GM23338 (cell line): ENCODE measurements at regions not wholly inside any gene's neighbourhood (a gene's known extent, or its start where the extent isn't known, plus 50 kb on each side); places are given as distances from the start of the nearest gene placed in this dataset.

Experiments
- ATAC-seq: fragments of 200-7000 bp; cut with Tn5 transposase; 3 replicates; pipeline ENCODE4 v1.9.1; 2020
- DNase-seq: peaks from one replicate; pipeline ENCODE4 v3.0.0-alpha.2; 2015; ENCODE audit warnings: low spot score
- H2AFZ ChIP-seq: fragments of 200-600 bp; sonication (generic); 2 replicates; pipeline ENCODE4 v1.8.0; 2016; ENCODE audit warnings: antibody characterized with exemption, mild to moderate bottlenecking, moderate library complexity
- H3F3A ChIP-seq: fragments of 200-600 bp; sonication (generic); replicated peaks from 2 replicates; pipeline ENCODE4 v1.8.0; 2017; ENCODE audit warnings: antibody characterized with exemption, mixed run types, low read depth
- H3K27ac ChIP-seq: fragments of 200-600 bp; sonication (generic); 2 replicates; pipeline ENCODE4 v1.6.1; 2016; ENCODE audit warnings: low read depth
- H3K27me3 ChIP-seq: fragments of 200-600 bp; sonication (generic); 2 replicates; pipeline ENCODE4 v1.8.0; 2016; ENCODE audit warnings: mild to moderate bottlenecking, mixed run types, moderate library complexity; ENCODE audit not compliant: insufficient read depth
- H3K36me3 ChIP-seq: fragments of 200-600 bp; sonication (generic); 2 replicates; pipeline ENCODE4 v1.8.0; 2016; ENCODE audit warnings: mild to moderate bottlenecking; ENCODE audit not compliant: insufficient read depth
- H3K4me1 ChIP-seq: fragments of 200-600 bp; sonication (generic); 2 replicates; pipeline ENCODE4 v1.8.0; 2016; ENCODE audit warnings: mild to moderate bottlenecking, moderate library complexity; ENCODE audit not compliant: insufficient read depth
- H3K4me2 ChIP-seq: fragments of 200-600 bp; sonication (generic); 2 replicates; pipeline ENCODE4 v1.7.1; 2017; ENCODE audit warnings: mixed run types
- H3K4me3 ChIP-seq: fragments of 200-600 bp; sonication (generic); 2 replicates; pipeline ENCODE4 v1.6.1; 2016; ENCODE audit warnings: mixed run types
- H3K79me2 ChIP-seq: fragments of 200-600 bp; sonication (generic); replicated peaks from 2 replicates; pipeline ENCODE4 v1.8.0; 2017; ENCODE audit warnings: mild to moderate bottlenecking; ENCODE audit not compliant: insufficient read depth
- H3K9me2 ChIP-seq: fragments of 200-600 bp; sonication (generic); 2 replicates; pipeline ENCODE4 v1.8.0; 2017; ENCODE audit not compliant: insufficient read depth
- H4K20me1 ChIP-seq: fragments of 200-600 bp; sonication (generic); replicated peaks from 2 replicates; pipeline ENCODE4 v1.8.0; 2017; ENCODE audit warnings: mild to moderate bottlenecking; ENCODE audit not compliant: insufficient read depth
- H3K27ac Mint-ChIP-seq: 2 replicates; pipeline ENCODE4 v1.8.0; 2020; ENCODE audit warnings: inconsistent platforms, mild to moderate bottlenecking, moderate library complexity, mixed read lengths
- H3K27me3 Mint-ChIP-seq: 3 replicates; pipeline ENCODE4 v1.8.0; 2022; ENCODE audit warnings: low read depth, mild to moderate bottlenecking, moderate library complexity, mixed read lengths, inconsistent platforms; ENCODE audit not compliant: insufficient read depth, poor library complexity
- H3K36me3 Mint-ChIP-seq: 3 replicates; pipeline ENCODE4 v1.8.0; 2021; ENCODE audit warnings: low read depth, mild to moderate bottlenecking, inconsistent platforms, moderate library complexity, mixed read lengths
- H3K4me1 Mint-ChIP-seq: 3 replicates; pipeline ENCODE4 v1.8.0; 2020; ENCODE audit warnings: mild to moderate bottlenecking, inconsistent platforms, mixed read lengths
- H3K4me3 Mint-ChIP-seq: 3 replicates; pipeline ENCODE4 v1.8.0; 2021; ENCODE audit warnings: moderate library complexity, mild to moderate bottlenecking, inconsistent platforms, mixed read lengths
- H3K9me3 Mint-ChIP-seq: 3 replicates; pipeline ENCODE4 v1.8.0; 2020; ENCODE audit warnings: moderate library complexity, mild to moderate bottlenecking, inconsistent platforms, mixed read lengths
- CTCF ChIP-seq, 2 experiments: fragments of 200-600 bp in 1 of 2; sonication (generic) in 1 of 2; conservative IDR thresholded peaks; 2 replicates each; pipeline versions ENCODE4 v1.5.1 to v1.6.1; 2016 to 2017; ENCODE audit warnings: antibody characterized with exemption in 2 of 2, low read depth in 2 of 2, mild to moderate bottlenecking in 2 of 2, moderate library complexity in 1 of 2
- EZH2phosphoT487 ChIP-seq: fragments of 200-600 bp; sonication (generic); IDR thresholded peaks from one replicate; pipeline ENCODE4 v1.8.1; 2018; ENCODE audit warnings: antibody characterized with exemption; ENCODE audit not compliant: unreplicated experiment
- NANOG ChIP-seq: IDR thresholded peaks from 2 replicates; pipeline ENCODE4 v1.6.1; 2016; ENCODE audit warnings: antibody characterized with exemption, borderline replicate concordance
- ZNF114 ChIP-seq: fragments of 250-450 bp; sonication (Bioruptor Pico); IDR thresholded peaks from 2 replicates; pipeline ENCODE4 v1.5.0; 2020; ENCODE audit warnings: mild to moderate bottlenecking, moderate library complexity
- ZNF331 ChIP-seq: fragments of 250-450 bp; sonication (Bioruptor Pico); IDR thresholded peaks from 2 replicates; pipeline ENCODE4 v1.5.0; 2020; ENCODE audit warnings: low read depth, mild to moderate bottlenecking, moderate library complexity
- ZNF462 ChIP-seq: fragments of 250-450 bp; sonication (Bioruptor Pico); IDR thresholded peaks from 2 replicates; pipeline ENCODE4 v1.5.0; 2020; ENCODE audit warnings: mild to moderate bottlenecking, moderate library complexity

DNA sequence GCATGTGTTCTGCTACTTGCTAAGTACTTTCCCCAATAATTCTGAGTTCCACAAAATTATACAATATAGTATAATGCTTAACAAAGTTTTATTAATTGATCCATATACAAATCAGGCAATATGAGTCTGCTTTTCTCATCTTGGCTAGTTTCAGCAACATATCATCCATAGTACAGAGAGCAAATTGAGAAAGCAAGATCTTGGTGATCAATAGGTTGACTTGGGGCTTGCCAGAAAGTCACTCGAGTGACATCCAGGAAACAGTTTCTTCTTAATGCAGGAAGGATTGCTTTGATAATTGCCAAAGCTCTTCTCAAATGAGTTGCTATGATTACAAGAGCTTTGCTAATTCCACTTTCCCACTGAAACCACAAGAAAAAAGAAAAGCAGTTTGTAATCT lies 533.6 kb upstream of the NMUR2 start (continued):
- TF ChIP-seq ZNF462 (CRISPR knock-in tag) (no peak), EZH2phosphoT487 (no peak)

- H3K4me1 ChIP-seq, result no peaks in the 10 kb centered on the region
- DNase-seq (no peak), ATAC-seq (no peak)
- no peaks in the 10 kb centered on the region for H3K27me3 Mint-ChIP-seq
- peaks cover 7% of the 10 kb centered on the region; the same call in 2 of the 3 replicates for H3K36me3 Mint-ChIP-seq
- no peak overlapping the region for H3K4me3 ChIP-seq
- TF ChIP-seq ZNF114 (CRISPR knock-in tag), result no peak
- TF ChIP-seq CTCF (conservative IDR thresholded peaks at IDR 0.05; ENCODE audit: low read depth in 2 of 2), result no peak
- no peak for TF ChIP-seq ZNF462 (CRISPR knock-in tag)
- no peak for TF ChIP-seq NANOG
- TF ChIP-seq ZNF331, result no peak
- H3K79me2 ChIP-seq, result no peaks in the 10 kb centered on the region
- no peak overlapping the region for H3K27ac ChIP-seq
- no peaks in the 10 kb centered on the region for H3F3A ChIP-seq
- no peak overlapping the region for H3K27ac Mint-ChIP-seq
- H3K4me3 Mint-ChIP-seq, result no peak overlapping the region
- H3K36me3 ChIP-seq, result no peaks in the 10 kb centered on the region
- peaks cover 11% of the 10 kb centered on the region for H3K9me3 Mint-ChIP-seq
- H2AFZ ChIP-seq, result no peak overlapping the region
- no peaks in the 10 kb centered on the region for H4K20me1 ChIP-seq
- H3K4me2 ChIP-seq, result no peak overlapping the region
- no peaks in the 10 kb centered on the region for H3K4me1 Mint-ChIP-seq
- no peaks in the 10 kb centered on the region for H3K9me2 ChIP-seq
- H3K27me3 ChIP-seq, result no peaks in the 10 kb centered on the region
These were observed 537.7 kb upstream of the NMUR2 start for GRCh38 chr5:152942633-152943336.
